ENCODE measurements at regions not wholly inside any gene's neighbourhood (a gene's known extent, or its start where the extent isn't known, plus 50 kb on each side); places are given as distances from the start of the nearest gene placed in this dataset.

- no peak for TF ChIP-seq E2F6 (IDR thresholded peaks at IDR 0.05; ENCODE audit: borderline replicate concordance, low read depth)
- no peak for TF ChIP-seq HDAC2 (IDR thresholded peaks at IDR 0.05)
- no peak for TF ChIP-seq POLR2AphosphoS2 (conservative IDR thresholded peaks at IDR 0.05; ENCODE audit: low read length)
- no peak for TF ChIP-seq POLR2A (IDR thresholded peaks at IDR 0.05; ENCODE audit: low read length)
- TF ChIP-seq RAD21 (conservative IDR thresholded peaks at IDR 0.05 in 1 of 2, IDR thresholded peaks at IDR 0.05 in 1 of 2): no peak
- TF ChIP-seq HEYL (CRISPR knock-in tag; IDR thresholded peaks at IDR 0.05): no peak
- TF ChIP-seq RARB (CRISPR knock-in tag; IDR thresholded peaks at IDR 0.05): no peak
- no peak for TF ChIP-seq NFE2L2 (conservative IDR thresholded peaks at IDR 0.05; ENCODE audit: low read length)
- no peak for TF ChIP-seq EHMT2 (IDR thresholded peaks at IDR 0.05; ENCODE audit: low read depth)
- TF ChIP-seq PBX3 (IDR thresholded peaks at IDR 0.05): no peak
Measured at GRCh38 chrX:45712067-45712466, 511.4 kb upstream of the DIPK2B start (continued).

- Histone ChIP-seq H3K4me1 (peaks cover 25% of the 10 kb centered on the region), H3K4me2 (peak overlapping the region; percentile 46; the same call in 2 of the 3 replicates), H3K4me3 (no peak overlapping the region), H3K9me3 (no peaks in the 10 kb centered on the region), H3K27ac (peak overlapping the region; percentile 11 to 69; a peak in 2 of 6 replicates)
- 81% methylated on average over 5 of the region's 5 CpGs for WGBS (ENCODE audit: missing lambda C conversion rate)
- DNase-seq (ENCODE audit: low read depth in 1 of 2, low spot score in 1 of 2) (no peak), FAIRE-seq (no peak), ATAC-seq (no peak)
- ChIA-PET POLR2A (no interaction called here), CTCF (interaction anchor here (2.7 to 3.6 kb wide), 2 partner anchors 10 to 389 kb away, joined by 8 to 10 read pairs; no protein-coding TSS in a partner anchor)
- no peak for TF ChIP-seq ZFP36 (IDR thresholded peaks at IDR 0.05; ENCODE audit: borderline replicate concordance, partially characterized antibody)
- no peak for TF ChIP-seq EP300 (IDR thresholded peaks at IDR 0.05)
- no peak for TF ChIP-seq ESRRA (IDR thresholded peaks at IDR 0.05; ENCODE audit: borderline replicate concordance, low read length)
- TF ChIP-seq PBX3 (IDR thresholded peaks at IDR 0.05): no peak
- no peak for TF ChIP-seq KDM1A (IDR thresholded peaks at IDR 0.05; ENCODE audit: low read depth)
- no peak for TF ChIP-seq HEYL (CRISPR knock-in tag; IDR thresholded peaks at IDR 0.05)
- TF ChIP-seq CBX8 (IDR thresholded peaks at IDR 0.05): no peak
- no peak for TF ChIP-seq KDM5A (IDR thresholded peaks at IDR 0.05)
- TF ChIP-seq EHF (CRISPR knock-in tag; IDR thresholded peaks at IDR 0.05): no peak
Measured at GRCh38 chrX:45711231-45711630, 510.6 kb upstream of the DIPK2B start.

GRCh38 chrX:45710081-45710801 lies 509.6 kb upstream of the DIPK2B start:
- H3K27ac ChIP-seq: peak overlapping the region; percentile 51 to 66; a peak in 3 of 6 replicates
- DNase-seq (ENCODE audit: low read depth in 1 of 2, low spot score in 1 of 2): peak; percentile 5 to 25
- H3K9me3 ChIP-seq: no peaks in the 10 kb centered on the region
- no peak for FAIRE-seq
- TF ChIP-seq RCOR1 (IDR thresholded peaks at IDR 0.05; ENCODE audit: low read depth, low read length): no peak
- no peak for TF ChIP-seq TP53 (CRISPR knock-in tag; IDR thresholded peaks at IDR 0.05)
- no peak for TF ChIP-seq RARB (CRISPR knock-in tag; IDR thresholded peaks at IDR 0.05)
- no peak for TF ChIP-seq MAX (IDR thresholded peaks at IDR 0.05)
- TF ChIP-seq HDAC2 (IDR thresholded peaks at IDR 0.05): no peak
- no peak for TF ChIP-seq TFCP2L1 (CRISPR knock-in tag; IDR thresholded peaks at IDR 0.05)
- TF ChIP-seq REST (IDR thresholded peaks at IDR 0.05): no peak
- TF ChIP-seq ELK1 (IDR thresholded peaks at IDR 0.05; ENCODE audit: low read depth, low read length): no peak
- TF ChIP-seq NFE2L2 (conservative IDR thresholded peaks at IDR 0.05; ENCODE audit: low read length): no peak
- no peak for TF ChIP-seq POLR2A (IDR thresholded peaks at IDR 0.05; ENCODE audit: low read length)
- no peak for TF ChIP-seq HMGXB4 (CRISPR knock-in tag; IDR thresholded peaks at IDR 0.05; ENCODE audit: borderline replicate concordance)
- no peak for TF ChIP-seq HOXB5 (CRISPR knock-in tag; IDR thresholded peaks at IDR 0.05)
- H3K4me2 ChIP-seq: peak overlapping the region; percentile 46
- ATAC-seq: peak; percentile 88 to 91
- H3K4me3 ChIP-seq: no peak overlapping the region
- CTCF ChIA-PET: interaction anchor here (0.7 to 3.6 kb wide), 4 partner anchors 11 to 388 kb away, joined by 3 to 10 read pairs (median 6); no protein-coding TSS in a partner anchor
- POLR2A ChIA-PET: no interaction called here
- 0% methylated on average over 2 of the region's 2 CpGs for WGBS (ENCODE audit: missing lambda C conversion rate)
- peaks cover 25% of the 10 kb centered on the region for H3K4me1 ChIP-seq
